ENCODE measurements at regions not wholly inside any gene's neighbourhood (a gene's known extent, or its start where the extent isn't known, plus 50 kb on each side); places are given as distances from the start of the nearest gene placed in this dataset.

GRCh38 chr4:145281951-145282350 is 101.6 kb upstream of the OTUD4 start:
- Histone ChIP-seq H3K4me1 (ENCODE audit: insufficient read depth, low read length) (no peaks in the 10 kb centered on the region), H3K18ac (ENCODE audit: insufficient read length, low read depth, low read length) (no peak overlapping the region), H3K23me2 (ENCODE audit: insufficient read length, low read depth, low read length, poor library complexity, severe bottlenecking) (no peaks in the 10 kb centered on the region), H3K23ac (ENCODE audit: insufficient read length, low read depth, low read length) (no peak overlapping the region), H3K56ac (ENCODE audit: insufficient read length, low read depth, low read length) (no peak overlapping the region), H4K5ac (ENCODE audit: insufficient read length, low read depth, low read length) (no peak overlapping the region), H2BK120ac (ENCODE audit: low read depth, low read length, poor library complexity, severe bottlenecking) (no peak overlapping the region), H3K27me3 (ENCODE audit: insufficient read depth, low read length) (no peaks in the 10 kb centered on the region), H3K27ac (ENCODE audit: insufficient read length, low read depth, low read length) (no peak overlapping the region), H4K20me1 (ENCODE audit: control insufficient read depth, insufficient read depth, insufficient read length) (no peaks in the 10 kb centered on the region), H3K79me1 (ENCODE audit: insufficient read depth, low read depth, low read length, poor library complexity, severe bottlenecking) (no peaks in the 10 kb centered on the region), H2BK5ac (ENCODE audit: insufficient read length, low read length) (no peak overlapping the region), H4K8ac (replicated peaks; ENCODE audit: insufficient read length, low read depth, low read length) (no peak overlapping the region), H3K4me2 (ENCODE audit: insufficient read depth, insufficient read length, low read length) (no peak overlapping the region), H2AK5ac (ENCODE audit: insufficient read length, low read length) (no peak overlapping the region), H3K4ac (ENCODE audit: low read depth, low read length) (no peak overlapping the region), H3K9me3 (ENCODE audit: control insufficient read depth, low read depth, low read length) (no peaks in the 10 kb centered on the region), H2BK20ac (ENCODE audit: low read depth, low read length, poor library complexity, severe bottlenecking) (no peak overlapping the region), H4K91ac (ENCODE audit: insufficient read length, low read depth, low read length) (no peak overlapping the region), H3T11ph (ENCODE audit: low read length) (no peak overlapping the region), H2BK15ac (ENCODE audit: low read depth, low read length) (no peak overlapping the region), H2BK12ac (ENCODE audit: insufficient read length, low read depth, low read length) (no peak overlapping the region), H3K79me2 (ENCODE audit: insufficient read depth, low read length) (no peaks in the 10 kb centered on the region), H3K14ac (ENCODE audit: insufficient read depth, low read length) (no peak overlapping the region), H2AFZ (ENCODE audit: low read length) (no peak overlapping the region), H3K9ac (ENCODE audit: extremely low read depth, insufficient read length, low read length) (no peak overlapping the region)
- no peak for DNase-seq
- TF ChIP-seq, protein P1, sequence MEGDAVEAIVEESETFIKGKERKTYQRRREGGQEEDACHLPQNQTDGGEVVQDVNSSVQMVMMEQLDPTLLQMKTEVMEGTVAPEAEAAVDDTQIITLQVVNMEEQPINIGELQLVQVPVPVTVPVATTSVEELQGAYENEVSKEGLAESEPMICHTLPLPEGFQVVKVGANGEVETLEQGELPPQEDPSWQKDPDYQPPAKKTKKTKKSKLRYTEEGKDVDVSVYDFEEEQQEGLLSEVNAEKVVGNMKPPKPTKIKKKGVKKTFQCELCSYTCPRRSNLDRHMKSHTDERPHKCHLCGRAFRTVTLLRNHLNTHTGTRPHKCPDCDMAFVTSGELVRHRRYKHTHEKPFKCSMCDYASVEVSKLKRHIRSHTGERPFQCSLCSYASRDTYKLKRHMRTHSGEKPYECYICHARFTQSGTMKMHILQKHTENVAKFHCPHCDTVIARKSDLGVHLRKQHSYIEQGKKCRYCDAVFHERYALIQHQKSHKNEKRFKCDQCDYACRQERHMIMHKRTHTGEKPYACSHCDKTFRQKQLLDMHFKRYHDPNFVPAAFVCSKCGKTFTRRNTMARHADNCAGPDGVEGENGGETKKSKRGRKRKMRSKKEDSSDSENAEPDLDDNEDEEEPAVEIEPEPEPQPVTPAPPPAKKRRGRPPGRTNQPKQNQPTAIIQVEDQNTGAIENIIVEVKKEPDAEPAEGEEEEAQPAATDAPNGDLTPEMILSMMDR (conservative IDR thresholded peaks at IDR 0.05) = no peak
- WGBS (ENCODE audit: extremely low coverage, insufficient read length, low lambda C conversion rate) = no CpG with 5 or more reads among the region's 1 CpG
- no peaks in the 10 kb centered on the region for H3K27me3 Mint-ChIP-seq (ENCODE audit: low read depth)
- no peak overlapping the region; a peak in 1 of 7 replicates for H3K27ac Mint-ChIP-seq
- H3K9me3 Mint-ChIP-seq = no peaks in the 10 kb centered on the region
- H3K4me3 Mint-ChIP-seq = no peak overlapping the region
- H3K36me3 Mint-ChIP-seq (ENCODE audit: insufficient read depth in 1 of 3, low read depth in 3 of 3) = no peaks in the 10 kb centered on the region
- H3K4me1 Mint-ChIP-seq = peaks cover 4 to 6% of the 10 kb centered on the region in 2 experiments; a peak in 1 of 4 replicates
